ENCODE measurements at regions not wholly inside any gene's neighbourhood (a gene's known extent, or its start where the extent isn't known, plus 50 kb on each side); places are given as distances from the start of the nearest gene placed in this dataset.

DNA sequence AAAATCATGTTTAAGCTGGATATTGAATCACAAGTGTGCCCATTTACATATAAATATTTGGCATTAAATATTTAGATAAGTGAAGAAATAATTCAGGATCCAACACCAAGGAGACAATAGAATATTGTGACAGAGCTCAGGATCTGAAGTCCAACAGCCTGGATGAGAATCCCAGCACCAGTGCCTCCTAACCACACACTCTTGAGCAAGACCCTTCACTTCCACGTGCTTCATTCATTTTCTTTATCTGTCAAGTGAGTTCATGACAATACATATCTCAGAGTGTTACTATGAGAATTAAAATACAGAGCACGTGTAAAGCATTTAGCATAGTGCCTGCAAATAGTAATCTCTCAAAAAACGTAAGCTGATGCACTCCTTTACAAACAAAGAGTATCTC lies 78.4 kb upstream of the IKZF1 start:
- TF ChIP-seq, protein P1, sequence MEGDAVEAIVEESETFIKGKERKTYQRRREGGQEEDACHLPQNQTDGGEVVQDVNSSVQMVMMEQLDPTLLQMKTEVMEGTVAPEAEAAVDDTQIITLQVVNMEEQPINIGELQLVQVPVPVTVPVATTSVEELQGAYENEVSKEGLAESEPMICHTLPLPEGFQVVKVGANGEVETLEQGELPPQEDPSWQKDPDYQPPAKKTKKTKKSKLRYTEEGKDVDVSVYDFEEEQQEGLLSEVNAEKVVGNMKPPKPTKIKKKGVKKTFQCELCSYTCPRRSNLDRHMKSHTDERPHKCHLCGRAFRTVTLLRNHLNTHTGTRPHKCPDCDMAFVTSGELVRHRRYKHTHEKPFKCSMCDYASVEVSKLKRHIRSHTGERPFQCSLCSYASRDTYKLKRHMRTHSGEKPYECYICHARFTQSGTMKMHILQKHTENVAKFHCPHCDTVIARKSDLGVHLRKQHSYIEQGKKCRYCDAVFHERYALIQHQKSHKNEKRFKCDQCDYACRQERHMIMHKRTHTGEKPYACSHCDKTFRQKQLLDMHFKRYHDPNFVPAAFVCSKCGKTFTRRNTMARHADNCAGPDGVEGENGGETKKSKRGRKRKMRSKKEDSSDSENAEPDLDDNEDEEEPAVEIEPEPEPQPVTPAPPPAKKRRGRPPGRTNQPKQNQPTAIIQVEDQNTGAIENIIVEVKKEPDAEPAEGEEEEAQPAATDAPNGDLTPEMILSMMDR (IDR thresholded peaks at IDR 0.05): no peak
- TF ChIP-seq EZH2 (IDR thresholded peaks at IDR 0.05): no peak
